ENCODE measurements at regions not wholly inside any gene's neighbourhood (a gene's known extent, or its start where the extent isn't known, plus 50 kb on each side); places are given as distances from the start of the nearest gene placed in this dataset.
A peak's percentile ranks its signal among the peaks of the same experiment; 100 is the strongest.
"Not testable (repeated sequence)": the region's sequence is repeated elsewhere in the genome, so short reads cannot be mapped to it uniquely, and the experiment has no call there.

- Mint-ChIP-seq H3K9me3 (no peaks in the 10 kb centered on the region), H3K36me3 (no peaks in the 10 kb centered on the region), H3K27ac (no peak overlapping the region)
- no peak for ATAC-seq
- DNase-seq (ENCODE audit: low spot score in 2 of 2): no peak
Observed at GRCh38 chr3:146382386-146382785, 87.0 kb downstream of the PLSCR2 start.

GRCh38 chr3:146380046-146380445 is 89.3 kb downstream of the PLSCR2 start:
- Mint-ChIP-seq H3K27ac (no peak overlapping the region), H3K36me3 (no peaks in the 10 kb centered on the region), H3K9me3 (no peaks in the 10 kb centered on the region)
- no peak for DNase-seq (ENCODE audit: low spot score in 2 of 2)
- ATAC-seq: no peak

GRCh38 chr3:146375219-146375618 is 94.1 kb downstream of the PLSCR2 start:
- DNase-seq (ENCODE audit: low spot score in 2 of 2) (no peak), ATAC-seq (no peak)
- Mint-ChIP-seq H3K27ac (peak overlapping the region in 1 of 2 donors; percentile 9), H3K9me3 (peaks cover 7 to 13% of the 10 kb centered on the region in 2 donors), H3K36me3 (peaks cover 0 to 4% of the 10 kb centered on the region in 2 donors)

GRCh38 chr3:146374146-146374545 is 95.2 kb downstream of the PLSCR2 start:
- peaks cover 7 to 13% of the 10 kb centered on the region in 2 donors for H3K9me3 Mint-ChIP-seq

GRCh38 chr3:146371902-146372301 is 97.5 kb downstream of the PLSCR2 start:
- ATAC-seq (no peak), DNase-seq (ENCODE audit: low spot score in 2 of 2) (no peak)
- peaks cover 7 to 13% of the 10 kb centered on the region in 2 donors for H3K9me3 Mint-ChIP-seq
- no peak overlapping the region for H3K27ac Mint-ChIP-seq
- peaks cover 0 to 4% of the 10 kb centered on the region in 2 donors for H3K36me3 Mint-ChIP-seq

More at GRCh38 chr3:146374146-146374545, 95.2 kb downstream of the PLSCR2 start:
- H3K36me3 Mint-ChIP-seq: peaks cover 0 to 4% of the 10 kb centered on the region in 2 donors
- ATAC-seq: no peak
- no peak for DNase-seq (ENCODE audit: low spot score in 2 of 2)
- H3K27ac Mint-ChIP-seq: no peak overlapping the region

- H3K27ac Mint-ChIP-seq: no peak overlapping the region
- H3K36me3 Mint-ChIP-seq: peaks cover 0 to 4% of the 10 kb centered on the region in 2 donors
- ATAC-seq: no peak
- no peak for DNase-seq (ENCODE audit: low spot score in 2 of 2)
- peaks cover 7 to 13% of the 10 kb centered on the region in 2 donors for H3K9me3 Mint-ChIP-seq
Observed at GRCh38 chr3:146368882-146369523, 100.4 kb downstream of the PLSCR2 start.

- no peak overlapping the region for H3K27ac Mint-ChIP-seq
- no peak for ATAC-seq
- H3K36me3 Mint-ChIP-seq: peaks cover 0 to 18% of the 10 kb centered on the region in 2 donors
- H3K9me3 Mint-ChIP-seq: peaks cover 15 to 18% of the 10 kb centered on the region in 2 donors
- no peak for DNase-seq (ENCODE audit: low spot score in 2 of 2)
Observed at GRCh38 chr3:146359841-146360240, 108.9 kb upstream of the PLSCR4 start.

- ATAC-seq; DNase-seq (ENCODE audit: low spot score in 2 of 2); H3K36me3 Mint-ChIP-seq; H3K9me3 Mint-ChIP-seq; H3K27ac Mint-ChIP-seq: not testable (repeated sequence)
Observed at GRCh38 chr3:146354421-146354820, 103.5 kb upstream of the PLSCR4 start.

- Mint-ChIP-seq H3K9me3 (peaks cover 5 to 9% of the 10 kb centered on the region in 2 donors), H3K36me3 (no peaks in the 10 kb centered on the region), H3K27ac (no peak overlapping the region)
- DNase-seq (ENCODE audit: low spot score in 2 of 2): no peak
- no peak for ATAC-seq
Observed at GRCh38 chr3:146350852-146351251, 99.9 kb upstream of the PLSCR4 start.

- no peak for ATAC-seq
- H3K36me3 Mint-ChIP-seq: no peaks in the 10 kb centered on the region
- H3K9me3 Mint-ChIP-seq: peaks cover 0 to 5% of the 10 kb centered on the region in 2 donors
- H3K27ac Mint-ChIP-seq: no peak overlapping the region
- no peak for DNase-seq (ENCODE audit: low spot score in 2 of 2)
Observed at GRCh38 chr3:146345900-146346299, 95.0 kb upstream of the PLSCR4 start.

GRCh38 chr3:146343551-146343950 is 92.6 kb upstream of the PLSCR4 start:
- Mint-ChIP-seq H3K36me3 (no peaks in the 10 kb centered on the region), H3K9me3 (no peaks in the 10 kb centered on the region), H3K27ac (no peak overlapping the region)
- no peak for DNase-seq (ENCODE audit: low spot score in 2 of 2)
- ATAC-seq: no peak

GRCh38 chr3:146342989-146343388 is 92.1 kb upstream of the PLSCR4 start:
- DNase-seq (ENCODE audit: low spot score in 2 of 2) (no peak), ATAC-seq (no peak)
- Mint-ChIP-seq H3K27ac (no peak overlapping the region), H3K9me3 (no peaks in the 10 kb centered on the region), H3K36me3 (no peaks in the 10 kb centered on the region)

- DNase-seq (ENCODE audit: low spot score in 2 of 2): no peak
- Mint-ChIP-seq H3K9me3 (no peaks in the 10 kb centered on the region), H3K36me3 (no peaks in the 10 kb centered on the region), H3K27ac (no peak overlapping the region)
- no peak for ATAC-seq
Observed at GRCh38 chr3:146339349-146339748, 88.4 kb upstream of the PLSCR4 start.

- DNase-seq (ENCODE audit: low spot score in 2 of 2) (no peak), ATAC-seq (no peak)
- no peaks in the 10 kb centered on the region for H3K9me3 Mint-ChIP-seq
- H3K27ac Mint-ChIP-seq: no peak overlapping the region
- no peaks in the 10 kb centered on the region for H3K36me3 Mint-ChIP-seq
Observed at GRCh38 chr3:146337991-146338390, 87.1 kb upstream of the PLSCR4 start.

- DNase-seq (ENCODE audit: low spot score in 2 of 2) (no peak), ATAC-seq (no peak)
- H3K36me3 Mint-ChIP-seq: no peaks in the 10 kb centered on the region
- no peak overlapping the region for H3K27ac Mint-ChIP-seq
- no peaks in the 10 kb centered on the region for H3K9me3 Mint-ChIP-seq
Observed at GRCh38 chr3:146335386-146335785, 84.5 kb upstream of the PLSCR4 start.

GRCh38 chr3:146334151-146334550 is 83.2 kb upstream of the PLSCR4 start:
- H3K36me3 Mint-ChIP-seq: no peaks in the 10 kb centered on the region
- no peaks in the 10 kb centered on the region for H3K9me3 Mint-ChIP-seq
- H3K27ac Mint-ChIP-seq: no peak overlapping the region
- DNase-seq (ENCODE audit: low spot score in 2 of 2): no peak
- ATAC-seq: no peak

- DNase-seq (ENCODE audit: low spot score in 2 of 2) (no peak), ATAC-seq (no peak)
- H3K36me3 Mint-ChIP-seq: no peaks in the 10 kb centered on the region
- H3K9me3 Mint-ChIP-seq: no peaks in the 10 kb centered on the region
- no peak overlapping the region for H3K27ac Mint-ChIP-seq
Observed at GRCh38 chr3:146331967-146332366, 81.1 kb upstream of the PLSCR4 start.

GRCh38 chr3:146326875-146327543 is 76.1 kb upstream of the PLSCR4 start:
- ATAC-seq: no peak
- no peaks in the 10 kb centered on the region for H3K36me3 Mint-ChIP-seq
- peaks cover 0 to 5% of the 10 kb centered on the region in 2 donors for H3K9me3 Mint-ChIP-seq
- no peak for DNase-seq (ENCODE audit: low spot score in 2 of 2)
- H3K27ac Mint-ChIP-seq: no peak overlapping the region
